Epithelial cell of esophagus (primary cell): ENCODE measurements at regions not wholly inside any gene's neighbourhood (a gene's known extent, or its start where the extent isn't known, plus 50 kb on each side); places are given as distances from the start of the nearest gene placed in this dataset.
"Not testable (repeated sequence)": the region's sequence is repeated elsewhere in the genome, so short reads cannot be mapped to it uniquely, and the experiment has no call there.

Source experiments
- DNase-seq: peaks from one replicate; pipeline ENCODE4 v3.0.0; 2010; ENCODE audit warnings: low read depth
- H3K4me3 ChIP-seq: 2 replicates; pipeline ENCODE4 v1.5.1; 2011; ENCODE audit warnings: mild to moderate bottlenecking, low read length, control low read depth
- CTCF ChIP-seq: IDR thresholded peaks from 2 replicates; pipeline ENCODE4 v1.5.1; 2011; ENCODE audit warnings: low read depth, mild to moderate bottlenecking, low read length, control low read depth, inconsistent platforms; ENCODE audit not compliant: insufficient read depth; ENCODE audit errors: missing control alignments

- not testable (repeated sequence) for DNase-seq, H3K4me3 ChIP-seq
Observed at GRCh38 chr2:111273007-111273406, 152.3 kb downstream of the BCL2L11 start.

- DNase-seq, H3K4me3 ChIP-seq: not testable (repeated sequence)
Observed at GRCh38 chr2:111275047-111275853, 154.5 kb downstream of the BCL2L11 start.

- DNase-seq, H3K4me3 ChIP-seq: not testable (repeated sequence)
Observed at GRCh38 chr2:111275854-111276171, 155.1 kb downstream of the BCL2L11 start.

- H3K4me3 ChIP-seq = not testable (repeated sequence)
Observed at GRCh38 chr2:111278133-111278532, 157.4 kb downstream of the BCL2L11 start.

GRCh38 chr2:111280709-111281286 lies 160.1 kb downstream of the BCL2L11 start:
- DNase-seq, H3K4me3 ChIP-seq: not testable (repeated sequence)

More at GRCh38 chr2:111278133-111278532, 157.4 kb downstream of the BCL2L11 start:
- not testable (repeated sequence) for DNase-seq

GRCh38 chr2:111282162-111282561 lies 161.4 kb downstream of the BCL2L11 start:
- DNase-seq, H3K4me3 ChIP-seq: not testable (repeated sequence)

GRCh38 chr2:111287646-111288568 lies 167.2 kb downstream of the BCL2L11 start:
- peak; percentile 87 for DNase-seq
- H3K4me3 ChIP-seq = not testable (repeated sequence)

GRCh38 chr2:111290370-111290769 lies 169.7 kb downstream of the BCL2L11 start:
- TF ChIP-seq CTCF = peak; percentile 27
- peak; percentile 86 for DNase-seq
- not testable (repeated sequence) for H3K4me3 ChIP-seq

GRCh38 chr2:111291566-111291965 lies 170.9 kb downstream of the BCL2L11 start:
- H3K4me3 ChIP-seq = not testable (repeated sequence)

GRCh38 chr2:111292232-111292968 lies 171.7 kb downstream of the BCL2L11 start:
- H3K4me3 ChIP-seq, DNase-seq: not testable (repeated sequence)

More at GRCh38 chr2:111291566-111291965, 170.9 kb downstream of the BCL2L11 start:
- not testable (repeated sequence) for DNase-seq

- not testable (repeated sequence) for DNase-seq, H3K4me3 ChIP-seq
Observed at GRCh38 chr2:111294699-111295098, 174.0 kb downstream of the BCL2L11 start.

- not testable (repeated sequence) for H3K4me3 ChIP-seq, DNase-seq
Observed at GRCh38 chr2:111296122-111296804, 175.5 kb downstream of the BCL2L11 start.

GRCh38 chr2:111297128-111297527 lies 176.4 kb downstream of the BCL2L11 start:
- not testable (repeated sequence) for H3K4me3 ChIP-seq, DNase-seq

- DNase-seq, H3K4me3 ChIP-seq: not testable (repeated sequence)
Observed at GRCh38 chr2:111298927-111299326, 178.2 kb downstream of the BCL2L11 start.

- DNase-seq, H3K4me3 ChIP-seq: not testable (repeated sequence)
Observed at GRCh38 chr2:111299635-111300034, 178.9 kb downstream of the BCL2L11 start.

- not testable (repeated sequence) for H3K4me3 ChIP-seq, DNase-seq
Observed at GRCh38 chr2:111301677-111302076, 181.0 kb downstream of the BCL2L11 start.
